HCT116 (cell line): ENCODE measurements at regions not wholly inside any gene's neighbourhood (a gene's known extent, or its start where the extent isn't known, plus 50 kb on each side); places are given as distances from the start of the nearest gene placed in this dataset.
"Not testable (repeated sequence)": the region's sequence is repeated elsewhere in the genome, so short reads cannot be mapped to it uniquely, and the experiment has no call there.

ENCODE experiments used
- EZH2phosphoT487 ChIP-seq: fragments of 200-600 bp; IDR thresholded peaks from 2 replicates; pipeline ENCODE4 v1.6.1; 2018; ENCODE audit warnings: antibody characterized with exemption, borderline replicate concordance
- YY1 ChIP-seq: IDR thresholded peaks from 2 replicates; pipeline ENCODE4 v1.6.1; 2011; ENCODE audit warnings: low read length, low read depth, moderate library complexity, mild to moderate bottlenecking; ENCODE audit not compliant: insufficient replicate concordance; ENCODE audit errors: extremely low read depth
- TF ChIP-seq, protein P1 (sequence below), 3 experiments: fragments of 200-600 bp in 1 of 3; sonication (generic) in 1 of 3; IDR thresholded peaks in 2 of 3; conservative IDR thresholded peaks in 1 of 3; 2 replicates each; pipeline ENCODE4 v1.5.1; 2012 to 2017; ENCODE audit warnings: low read depth in 2 of 3, low read length in 2 of 3, antibody characterized with exemption in 1 of 3, borderline replicate concordance in 1 of 3, control low read depth in 1 of 3, mild to moderate bottlenecking in 1 of 3, mixed read lengths in 1 of 3, mixed run types in 1 of 3, moderate library complexity in 1 of 3; ENCODE audit not compliant: insufficient read depth in 1 of 3
- TF ChIP-seq, protein P2 (sequence below): IDR thresholded peaks from 2 replicates; pipeline ENCODE4 v1.6.1; 2012

DNA sequence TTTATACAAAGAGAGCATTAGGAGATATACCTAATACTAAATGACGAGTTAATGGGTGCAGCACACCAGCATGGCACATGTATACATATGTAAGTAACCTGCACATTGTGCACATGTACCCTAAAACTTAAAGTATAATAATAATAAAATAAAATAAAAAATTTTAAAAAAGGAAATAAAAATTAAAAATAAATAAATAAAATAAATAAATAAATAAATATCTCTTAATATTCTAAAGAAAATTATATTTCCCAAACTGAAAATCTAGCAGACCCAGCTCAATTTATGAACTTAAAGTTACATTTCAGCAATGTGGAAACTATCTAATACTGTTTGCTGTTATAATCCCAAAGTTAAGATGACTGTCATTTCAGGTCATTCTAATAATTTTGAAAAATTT, 319.2 kb upstream of the TFAP2D start:
- TF ChIP-seq, protein P1, sequence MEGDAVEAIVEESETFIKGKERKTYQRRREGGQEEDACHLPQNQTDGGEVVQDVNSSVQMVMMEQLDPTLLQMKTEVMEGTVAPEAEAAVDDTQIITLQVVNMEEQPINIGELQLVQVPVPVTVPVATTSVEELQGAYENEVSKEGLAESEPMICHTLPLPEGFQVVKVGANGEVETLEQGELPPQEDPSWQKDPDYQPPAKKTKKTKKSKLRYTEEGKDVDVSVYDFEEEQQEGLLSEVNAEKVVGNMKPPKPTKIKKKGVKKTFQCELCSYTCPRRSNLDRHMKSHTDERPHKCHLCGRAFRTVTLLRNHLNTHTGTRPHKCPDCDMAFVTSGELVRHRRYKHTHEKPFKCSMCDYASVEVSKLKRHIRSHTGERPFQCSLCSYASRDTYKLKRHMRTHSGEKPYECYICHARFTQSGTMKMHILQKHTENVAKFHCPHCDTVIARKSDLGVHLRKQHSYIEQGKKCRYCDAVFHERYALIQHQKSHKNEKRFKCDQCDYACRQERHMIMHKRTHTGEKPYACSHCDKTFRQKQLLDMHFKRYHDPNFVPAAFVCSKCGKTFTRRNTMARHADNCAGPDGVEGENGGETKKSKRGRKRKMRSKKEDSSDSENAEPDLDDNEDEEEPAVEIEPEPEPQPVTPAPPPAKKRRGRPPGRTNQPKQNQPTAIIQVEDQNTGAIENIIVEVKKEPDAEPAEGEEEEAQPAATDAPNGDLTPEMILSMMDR (IDR thresholded peaks at IDR 0.05 in 2 of 3, conservative IDR thresholded peaks at IDR 0.05 in 1 of 3; ENCODE audit: borderline replicate concordance in 1 of 3, insufficient read depth in 1 of 3, low read depth in 2 of 3, low read length in 2 of 3), result not testable (repeated sequence)
- not testable (repeated sequence) for TF ChIP-seq EZH2phosphoT487, YY1
- TF ChIP-seq, protein P2, sequence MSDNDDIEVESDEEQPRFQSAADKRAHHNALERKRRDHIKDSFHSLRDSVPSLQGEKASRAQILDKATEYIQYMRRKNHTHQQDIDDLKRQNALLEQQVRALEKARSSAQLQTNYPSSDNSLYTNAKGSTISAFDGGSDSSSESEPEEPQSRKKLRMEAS, result not testable (repeated sequence)
